HG02588 (cell line): ENCODE measurements at regions not wholly inside any gene's neighbourhood (a gene's known extent, or its start where the extent isn't known, plus 50 kb on each side); places are given as distances from the start of the nearest gene placed in this dataset.
"Not testable (repeated sequence)": the region's sequence is repeated elsewhere in the genome, so short reads cannot be mapped to it uniquely, and the experiment has no call there.

Experiments
- ATAC-seq: cut with Tn5 transposase; IDR thresholded peaks from one replicate; pipeline ENCODE4 v1.9.1; 2021; ENCODE audit warnings: mild to moderate bottlenecking, moderate library complexity; ENCODE audit not compliant: unreplicated experiment

DNA sequence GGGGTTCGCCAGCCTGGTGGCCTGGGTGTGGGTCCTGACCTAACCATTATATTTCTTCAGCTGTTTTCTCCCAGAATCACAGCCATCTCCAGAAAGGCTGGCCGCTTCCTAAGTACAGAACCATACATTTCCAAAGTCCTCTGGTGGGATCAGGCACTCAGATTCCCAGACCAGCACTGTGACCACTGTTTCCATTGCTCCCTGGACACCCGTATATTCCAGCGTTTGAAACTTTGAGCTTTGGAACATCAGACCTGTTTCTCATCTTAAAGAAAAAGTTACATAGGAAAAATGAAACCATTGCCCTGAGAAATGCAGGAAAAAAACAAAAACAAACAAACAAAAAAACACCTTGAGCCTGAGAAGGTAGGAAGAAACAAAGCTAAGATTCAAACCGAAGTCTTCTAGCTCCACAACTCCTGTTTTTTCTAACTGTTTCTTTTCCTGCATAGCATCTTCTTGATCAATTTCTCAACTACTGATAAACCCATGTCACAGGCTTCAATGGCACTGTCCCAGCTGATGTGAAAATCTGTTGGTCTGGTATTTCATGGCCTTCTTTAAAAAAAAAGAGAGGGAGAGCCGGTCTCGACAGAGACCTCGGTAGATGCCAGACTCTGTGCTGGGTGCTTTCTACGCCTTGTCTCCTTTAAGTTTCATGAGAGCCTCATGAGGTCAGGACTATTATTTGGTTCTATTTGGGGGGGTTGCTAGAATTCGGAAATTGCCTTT lies 221.3 kb downstream of the TOMM20 start:
- no peak for ATAC-seq

DNA sequence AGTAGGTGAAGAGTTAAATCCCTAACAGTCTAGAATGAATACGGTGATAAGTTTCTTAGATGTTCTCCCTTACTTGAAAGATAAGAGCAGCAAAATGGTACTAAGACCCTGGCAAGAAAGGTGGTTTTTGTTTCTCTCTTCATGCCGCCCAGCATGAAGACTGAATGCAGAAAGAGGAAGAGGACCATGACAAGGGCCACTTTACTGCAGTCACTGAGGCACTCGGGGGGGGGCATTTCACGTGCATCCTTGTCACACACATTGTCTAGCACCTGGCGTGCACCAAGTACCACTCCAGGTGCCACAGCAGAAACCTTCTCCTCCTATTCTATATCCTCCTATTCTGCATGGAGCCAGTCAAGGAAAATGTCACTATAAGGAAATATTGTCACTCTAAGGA lies 222.0 kb downstream of the TOMM20 start:
- no peak for ATAC-seq

DNA sequence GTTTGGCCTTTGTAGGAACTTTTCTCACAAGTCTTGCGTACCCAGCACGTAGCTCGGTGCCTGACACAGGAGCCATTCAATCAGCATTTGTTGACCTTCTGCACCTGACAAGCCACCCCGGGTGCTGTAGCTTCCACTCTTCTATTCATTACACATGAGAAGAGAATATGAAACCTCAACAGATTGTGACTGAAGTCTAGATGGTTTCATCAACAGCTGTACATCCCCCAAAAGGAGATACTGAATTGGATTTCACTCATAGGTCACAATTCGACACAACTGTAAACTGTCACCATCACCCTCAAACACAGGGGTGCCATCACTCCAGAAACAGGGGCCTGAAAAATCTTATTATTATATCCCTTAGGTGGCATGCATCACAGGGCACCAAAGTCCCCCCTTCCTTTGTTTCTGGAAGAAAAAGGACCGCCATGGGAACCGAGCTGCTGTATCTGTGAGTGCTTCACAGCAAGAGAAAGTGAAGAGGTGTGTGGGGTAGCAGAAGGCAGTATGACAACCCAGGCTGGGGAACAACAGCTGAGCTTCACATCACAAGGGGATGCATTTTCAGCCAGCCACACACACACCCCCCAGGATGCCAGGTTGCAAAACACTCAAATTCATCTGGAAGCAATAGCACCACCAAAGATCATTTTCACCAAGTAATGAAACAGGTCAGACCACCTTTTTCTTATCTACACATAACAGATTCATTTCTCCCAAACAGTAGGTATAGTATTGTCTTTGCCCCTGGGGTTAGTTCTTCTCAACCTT lies 225.7 kb downstream of the TOMM20 start:
- no peak for ATAC-seq

DNA sequence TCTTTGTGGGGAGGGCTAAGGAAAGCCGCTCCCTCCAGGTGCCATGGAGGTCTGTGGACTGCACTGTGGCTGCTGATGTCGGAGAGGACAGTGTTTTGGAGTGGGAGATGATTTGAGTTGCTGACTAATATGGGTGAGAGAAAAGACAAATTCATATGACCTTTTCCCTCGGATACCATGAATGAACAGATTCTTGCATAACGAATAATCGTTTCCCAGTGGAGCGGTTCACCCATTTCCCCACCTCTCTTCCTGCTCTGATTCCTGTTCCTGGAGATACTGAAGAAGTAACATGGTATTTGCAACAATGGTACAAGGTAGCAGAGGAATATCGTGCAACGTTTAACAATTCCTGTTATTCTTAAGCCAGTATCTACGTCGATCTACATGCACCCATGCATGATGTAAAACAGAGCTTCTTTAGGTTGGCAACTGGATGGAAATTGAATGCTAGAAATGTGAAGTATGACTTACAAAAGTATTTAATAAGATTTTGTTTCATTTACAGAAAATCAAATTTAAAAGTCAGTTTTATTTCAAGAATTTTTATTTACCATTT lies 227.1 kb downstream of the TOMM20 start:
- no peak for ATAC-seq

DNA sequence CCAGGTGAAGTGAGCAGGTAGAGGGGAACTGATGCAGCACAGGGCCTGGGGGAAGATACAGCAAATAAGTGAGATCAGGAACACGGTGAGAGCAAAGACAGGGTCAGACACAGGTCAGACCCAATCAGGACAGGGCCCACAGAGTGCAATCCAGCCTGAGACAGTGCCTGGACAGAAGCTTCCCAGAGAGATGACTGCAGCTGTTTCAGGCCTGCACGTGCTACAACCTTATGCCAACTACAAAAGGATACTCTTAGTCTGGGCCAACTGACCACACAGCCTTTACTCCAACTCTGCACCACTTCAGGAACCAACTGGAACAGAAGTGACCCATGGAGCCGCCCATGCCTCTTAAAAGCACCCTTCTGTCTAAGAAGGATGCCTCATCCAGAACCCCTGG lies 228.0 kb downstream of the TOMM20 start:
- ATAC-seq = no peak

DNA sequence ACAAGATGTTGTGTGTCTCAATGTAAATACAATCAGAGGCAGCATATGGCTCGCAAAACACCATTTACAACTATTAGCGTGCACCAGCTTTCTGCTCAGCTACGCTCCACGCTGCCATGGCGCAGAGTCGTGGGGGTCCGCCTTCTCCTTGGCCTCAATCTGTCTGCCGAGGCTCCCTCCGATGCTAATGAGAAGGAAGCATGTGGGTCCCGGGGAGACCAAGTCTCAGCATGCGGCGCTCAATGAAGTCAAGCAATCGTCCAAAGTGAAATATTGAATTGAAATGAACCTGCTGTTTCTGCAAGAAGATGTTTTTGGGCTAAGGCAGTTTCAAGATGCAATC lies 228.9 kb downstream of the TOMM20 start:
- no peak for ATAC-seq

DNA sequence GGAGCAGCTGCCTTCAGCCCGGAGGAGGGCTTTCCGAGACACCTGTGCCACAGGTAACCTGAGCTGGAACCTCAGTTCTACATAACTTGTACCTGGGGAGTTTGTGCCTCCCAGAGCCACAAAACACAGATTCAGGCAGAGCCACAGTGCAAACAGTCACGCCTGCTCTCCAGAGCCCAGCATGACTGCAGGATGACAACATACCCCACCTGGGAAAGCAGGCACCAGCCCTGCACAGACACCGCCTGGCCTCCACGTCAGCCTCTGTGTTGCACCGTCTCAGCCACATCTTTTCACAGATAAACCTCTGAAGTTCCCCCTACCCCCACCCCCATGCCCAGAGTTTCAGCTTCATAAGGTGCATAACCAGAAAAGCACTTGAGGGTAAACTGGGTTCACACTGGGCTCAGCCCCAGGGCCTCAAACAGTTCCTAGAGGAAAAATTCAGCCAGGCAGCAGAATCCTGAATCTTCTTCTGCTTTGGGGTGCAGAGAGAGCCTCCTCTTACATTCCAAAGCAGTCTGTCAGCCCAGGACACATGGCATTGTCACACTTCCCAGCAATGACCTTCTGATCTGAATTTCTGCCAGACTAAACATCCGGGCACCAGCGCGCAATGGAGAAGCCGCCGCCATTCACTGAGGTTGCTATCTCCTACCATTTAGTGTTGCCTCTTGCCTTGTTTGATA lies 229.5 kb downstream of the TOMM20 start:
- ATAC-seq = no peak

DNA sequence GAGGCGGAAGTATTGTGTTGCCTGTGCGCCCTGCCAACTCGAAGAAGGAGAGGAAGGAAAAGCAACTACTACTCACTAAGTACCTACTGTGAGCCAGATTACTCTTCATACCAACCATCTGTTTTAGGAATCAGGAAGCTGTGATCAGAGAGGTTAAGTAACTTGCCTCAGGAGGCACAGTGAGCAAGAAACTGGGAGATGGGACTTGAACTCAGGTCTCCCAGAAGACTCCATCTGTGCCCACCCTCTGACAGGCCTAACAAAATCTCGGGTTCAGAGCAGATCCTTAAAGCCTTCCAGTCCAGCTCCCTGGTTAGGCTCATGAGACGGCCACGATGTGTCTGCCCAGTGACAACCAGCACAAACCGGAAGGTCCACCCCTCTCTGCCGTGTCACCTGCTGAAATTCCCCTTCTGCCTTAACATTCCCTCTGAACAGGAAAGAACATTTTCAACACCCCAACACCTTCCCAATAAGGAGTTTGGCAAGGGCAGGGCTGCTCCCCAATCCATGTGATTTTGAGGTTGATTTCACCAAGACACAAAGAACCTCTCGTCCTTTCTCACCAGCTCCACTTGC lies 230.1 kb downstream of the TOMM20 start:
- ATAC-seq = no peak

DNA sequence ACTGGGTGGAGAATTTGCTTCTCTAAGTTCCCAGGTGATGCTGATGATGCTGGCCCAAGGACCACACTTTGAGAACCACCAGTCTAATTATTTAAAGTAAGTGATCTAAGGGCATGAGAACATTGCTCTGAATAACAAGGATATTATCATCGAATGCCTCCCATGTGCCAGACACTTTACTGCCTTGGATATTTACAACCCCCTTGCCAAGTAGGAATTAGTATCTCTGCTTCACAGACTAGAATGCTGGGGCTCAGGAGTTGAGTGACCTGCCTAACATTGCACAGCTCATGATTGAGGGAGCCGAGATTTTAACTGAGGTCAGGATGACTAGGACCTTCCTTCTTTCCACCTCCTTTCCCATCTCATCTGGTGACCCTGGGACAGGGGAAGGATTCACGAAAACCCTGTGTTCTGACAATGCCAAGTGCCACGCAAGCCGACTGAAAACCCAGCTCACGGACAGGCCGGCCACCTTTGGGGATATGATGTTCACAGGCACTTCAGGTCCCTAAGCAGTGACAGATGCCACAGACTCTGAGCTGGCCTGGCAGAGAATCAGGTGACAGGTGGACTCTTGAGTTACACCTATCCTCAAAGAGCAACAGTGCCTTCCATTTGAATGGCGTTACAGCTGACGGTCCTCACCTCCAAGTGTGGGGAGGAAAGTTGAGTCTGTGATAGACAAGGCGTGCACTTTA lies 230.7 kb downstream of the TOMM20 start:
- ATAC-seq = no peak

DNA sequence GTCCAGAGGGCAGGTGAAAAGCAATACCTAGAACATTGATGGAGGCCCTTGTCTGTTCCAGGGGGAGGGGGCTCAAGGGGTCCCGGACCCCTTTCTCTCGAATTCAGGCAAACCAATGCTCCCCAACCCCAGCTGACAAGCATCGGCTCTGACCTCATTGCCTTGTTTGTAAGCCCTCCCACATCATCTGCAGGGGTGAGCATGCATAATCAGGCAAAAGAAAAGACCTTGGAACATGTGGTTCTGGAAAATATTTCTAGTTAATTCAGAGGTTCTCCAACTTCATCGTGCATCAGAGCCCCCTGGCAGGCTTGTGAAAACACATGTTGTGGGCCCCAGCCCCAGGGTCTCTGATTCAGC lies 231.3 kb downstream of the TOMM20 start:
- ATAC-seq = no peak

DNA sequence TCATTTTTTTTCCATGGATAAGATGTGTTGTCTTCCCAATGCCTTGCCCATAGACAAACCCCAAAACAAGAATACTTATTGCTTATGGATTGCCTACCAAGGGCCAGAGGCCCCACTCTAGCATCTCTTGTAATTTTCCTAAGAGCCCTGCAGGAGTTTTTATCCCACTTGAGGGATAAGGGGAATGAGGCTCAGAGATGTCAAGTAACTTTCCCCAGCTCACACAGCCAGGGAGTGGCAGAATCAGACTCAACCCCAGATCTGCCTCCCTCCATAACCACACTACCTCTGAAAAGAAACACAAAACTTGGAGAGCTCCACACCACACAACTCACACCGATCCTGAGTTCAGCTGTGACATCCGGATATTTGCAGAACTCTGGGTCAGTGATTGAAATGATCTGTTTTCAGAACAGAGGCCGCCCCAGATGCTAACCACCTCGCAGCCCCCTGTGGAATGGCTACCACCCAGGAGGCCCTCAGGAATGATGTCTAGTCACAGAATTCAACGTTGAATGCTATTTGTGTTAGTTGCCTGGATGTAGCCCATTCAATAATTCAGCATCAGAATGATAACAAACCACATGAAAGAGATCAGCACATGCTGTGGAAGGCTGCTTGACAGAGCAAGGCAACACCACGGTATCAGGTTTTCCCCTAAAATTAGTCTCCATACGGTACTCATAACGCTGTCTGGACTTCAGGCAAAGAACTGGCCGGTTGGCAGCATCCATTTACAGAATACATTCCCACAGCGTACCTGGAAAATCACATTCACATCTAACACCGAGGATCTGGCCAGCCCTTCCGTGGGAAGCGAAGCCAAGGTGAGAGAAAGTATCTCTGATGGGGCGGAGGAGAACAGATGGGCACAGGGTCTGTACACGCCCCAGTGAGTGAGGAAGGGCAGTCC lies 231.9 kb downstream of the TOMM20 start:
- ATAC-seq = no peak

DNA sequence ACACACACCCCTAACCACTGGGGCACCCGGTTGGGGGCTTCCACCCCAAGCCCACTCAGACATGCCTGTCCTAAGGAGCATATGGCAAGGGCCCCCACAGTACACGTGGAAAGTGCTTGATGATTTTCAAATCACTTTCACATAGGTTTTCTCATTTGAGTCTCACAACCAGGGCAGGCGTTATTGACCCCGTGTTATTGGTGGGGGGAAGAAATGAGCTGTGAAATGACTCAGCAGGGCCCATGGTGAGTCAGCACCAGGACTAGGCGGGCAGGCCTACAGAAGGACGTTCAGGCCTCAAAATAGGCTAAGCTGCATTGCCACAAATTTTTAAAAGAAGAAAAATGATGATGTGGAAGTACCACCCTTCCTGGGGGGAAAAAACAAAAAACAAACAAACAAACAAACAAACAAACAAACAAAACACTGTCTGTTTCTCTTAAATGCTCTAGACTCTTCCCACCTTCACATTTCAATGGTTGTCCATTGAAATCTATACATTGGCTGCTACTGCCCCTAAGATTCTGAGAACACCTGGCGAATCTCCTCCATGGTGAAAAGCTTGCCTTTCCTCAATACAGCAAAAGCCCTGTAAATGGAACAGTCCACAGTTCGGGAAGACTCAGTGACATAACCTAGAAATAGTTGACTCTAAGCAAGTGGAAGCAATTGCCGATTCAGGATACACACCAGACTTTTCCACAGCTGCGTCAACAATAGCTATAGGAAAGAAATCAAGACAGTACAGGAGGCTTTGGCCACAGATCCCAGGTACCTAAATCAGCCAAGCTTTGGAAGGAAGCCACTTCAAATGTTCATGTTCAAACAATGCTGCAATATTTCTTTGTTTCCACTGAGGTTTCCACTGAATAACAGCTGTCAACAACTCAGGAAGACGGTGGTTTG lies 234.7 kb downstream of the TOMM20 start:
- no peak for ATAC-seq

DNA sequence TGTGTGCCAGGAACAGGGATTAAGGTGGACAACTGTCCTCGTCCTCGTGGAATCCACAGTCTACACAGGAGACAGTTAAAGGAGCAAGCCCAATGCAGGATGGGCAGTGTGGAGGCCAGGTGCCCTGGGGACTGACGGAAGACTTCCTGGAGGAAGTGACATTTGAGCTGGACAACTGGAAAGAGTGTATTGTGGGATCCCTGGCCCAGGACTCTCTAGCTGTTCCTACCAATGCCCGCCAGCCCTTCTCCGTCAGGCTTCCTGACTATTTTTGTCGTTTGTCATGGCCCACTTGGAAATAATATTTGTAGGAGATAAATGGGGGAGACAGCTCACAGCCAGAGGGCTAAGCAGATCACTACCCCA lies 235.3 kb downstream of the TOMM20 start:
- no peak for ATAC-seq

DNA sequence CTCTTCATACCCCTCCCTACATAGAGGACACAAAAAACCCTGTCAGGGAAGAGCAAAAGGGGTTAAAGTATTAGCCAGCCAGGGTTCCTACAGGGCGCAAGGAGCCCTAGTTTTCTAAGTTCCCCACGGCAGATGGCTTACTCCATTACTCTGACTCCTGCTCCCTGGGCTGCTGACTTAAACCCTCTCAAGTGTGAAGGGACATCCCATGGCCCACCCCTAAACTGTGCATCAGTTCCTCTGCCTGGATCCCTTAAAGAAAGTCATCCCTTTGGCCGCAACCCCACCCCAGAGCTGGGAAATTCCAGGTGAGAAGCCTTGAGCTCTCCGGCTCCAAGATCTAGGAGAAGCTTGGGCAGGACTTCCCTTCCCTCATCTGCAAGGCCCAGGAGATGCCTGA lies 236.0 kb downstream of the TOMM20 start:
- ATAC-seq = no peak

DNA sequence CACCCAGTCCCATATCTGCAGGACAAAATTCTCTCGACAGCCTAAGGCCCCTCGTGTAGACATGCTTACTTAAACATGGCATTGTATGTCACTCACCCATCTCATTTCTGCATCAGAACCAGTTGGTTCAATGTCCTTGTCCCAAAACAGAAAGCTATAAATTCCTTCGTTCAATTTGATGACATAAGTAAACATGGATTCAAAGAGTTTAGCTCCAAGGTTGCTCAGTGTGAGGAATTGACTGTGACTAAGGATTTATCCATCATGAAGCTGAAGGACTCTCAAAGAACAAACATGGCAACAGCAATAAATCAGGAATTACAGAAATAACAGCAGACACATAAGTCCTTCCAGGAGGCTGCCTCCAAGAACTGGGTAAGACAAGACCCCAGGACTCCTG lies 237.2 kb downstream of the TOMM20 start:
- no peak for ATAC-seq

DNA sequence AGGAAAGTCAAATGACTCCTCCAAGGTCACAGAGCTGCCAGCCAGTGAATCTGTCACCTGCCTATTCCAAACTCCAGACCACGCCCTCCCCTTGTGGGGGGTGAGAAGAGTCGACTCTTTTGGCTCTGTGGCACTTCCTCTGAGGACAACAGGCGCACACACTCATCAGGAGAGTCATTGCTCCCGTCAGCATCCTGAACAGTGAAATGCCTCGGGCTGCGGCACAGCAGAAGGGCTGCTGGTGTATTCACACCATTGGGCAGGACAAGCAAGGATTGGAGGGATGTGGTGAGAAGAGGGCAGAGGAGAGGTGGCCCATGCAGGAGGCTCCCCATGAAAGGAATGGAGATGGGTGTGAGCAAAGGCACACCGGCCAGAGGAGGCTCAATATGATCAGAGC lies 239.0 kb downstream of the TOMM20 start:
- ATAC-seq = no peak

DNA sequence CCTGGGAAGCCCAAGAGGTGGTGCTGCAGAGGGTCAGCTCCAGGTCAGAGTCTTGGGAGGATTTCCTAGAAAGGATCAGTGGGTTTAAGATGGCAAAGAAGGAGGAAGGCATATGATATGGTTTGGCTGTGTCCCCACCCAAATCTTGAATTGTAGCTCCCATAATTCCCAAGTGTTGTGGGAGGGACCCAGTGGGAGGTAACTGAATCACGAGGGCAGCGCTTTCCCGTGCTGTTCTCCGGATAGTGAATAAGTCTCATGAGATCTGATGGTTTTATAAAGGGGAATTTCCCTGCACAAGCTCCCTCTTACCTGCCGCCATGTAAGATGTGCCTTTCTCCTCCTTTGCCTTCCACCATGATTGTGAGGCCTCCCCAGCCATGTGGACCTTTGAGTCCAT lies 240.4 kb downstream of the TOMM20 start:
- ATAC-seq = not testable (repeated sequence)

DNA sequence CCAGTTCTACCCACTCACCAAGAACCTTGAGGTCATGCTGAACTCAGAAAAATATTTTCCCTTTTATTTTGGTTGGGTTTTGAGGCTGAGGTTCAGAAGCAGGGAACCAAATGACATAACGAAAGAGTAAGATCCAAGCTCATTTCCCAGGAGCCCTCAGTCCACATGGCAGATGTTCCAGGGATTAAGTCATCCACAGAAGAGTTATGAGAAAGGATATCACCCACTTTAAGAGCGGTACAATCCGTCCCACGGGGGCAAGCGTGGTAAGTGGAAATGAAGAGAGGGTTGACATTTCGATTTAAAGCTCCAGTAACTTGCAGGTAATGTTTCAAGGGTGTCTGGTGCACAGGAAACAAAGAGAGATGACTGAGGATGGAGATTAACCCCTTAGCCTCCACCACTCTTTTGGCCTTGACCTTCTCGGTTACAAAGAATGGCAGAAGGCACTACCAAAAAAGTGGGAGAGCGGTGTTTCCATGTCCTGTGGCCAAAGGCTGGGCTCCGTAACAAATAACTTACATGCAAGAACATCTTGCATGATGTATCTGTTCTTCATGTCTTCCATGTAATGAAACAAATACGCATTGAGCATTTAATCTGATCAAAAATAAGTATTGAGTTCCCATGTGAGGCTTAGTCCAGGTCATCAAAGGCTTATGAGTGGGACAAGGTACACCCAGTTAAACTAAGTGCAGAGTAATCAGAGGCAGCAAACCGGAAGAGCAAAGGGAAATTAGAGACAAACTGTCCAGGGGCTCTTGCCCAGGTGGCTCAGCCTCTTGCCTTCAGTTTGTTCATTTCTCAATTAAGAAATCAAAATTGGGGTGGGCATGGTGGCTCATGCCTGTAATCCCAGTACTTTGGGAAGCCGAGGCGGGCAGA lies 241.4 kb downstream of the TOMM20 start:
- ATAC-seq = no peak
